KOPT-K1 (cell line): ENCODE measurements at regions not wholly inside any gene's neighbourhood (a gene's known extent, or its start where the extent isn't known, plus 50 kb on each side); places are given as distances from the start of the nearest gene placed in this dataset.
"Not testable (repeated sequence)": the region's sequence is repeated elsewhere in the genome, so short reads cannot be mapped to it uniquely, and the experiment has no call there.

Source experiments
- H3K27ac ChIP-seq: fragments of 200-600 bp; sonication (generic); 2 replicates; pipeline ENCODE4 v1.5.1; 2016; ENCODE audit warnings: antibody characterized with exemption, mild to moderate bottlenecking, low read depth, low read length; ENCODE audit not compliant: poor library complexity, severe bottlenecking
- H3K36me3 ChIP-seq: fragments of 200-600 bp; sonication (generic); 2 replicates; pipeline ENCODE4 v1.5.1; 2017; ENCODE audit warnings: antibody characterized with exemption, mild to moderate bottlenecking, low read length, moderate library complexity; ENCODE audit not compliant: insufficient read depth
- H3K9me3 ChIP-seq: fragments of 200-600 bp; sonication (generic); 2 replicates; pipeline ENCODE4 v1.5.1; 2017; ENCODE audit warnings: antibody characterized with exemption, low read length, mild to moderate bottlenecking; ENCODE audit not compliant: insufficient read depth, poor library complexity, severe bottlenecking

GRCh38 chr5:125487652-125488051 lies 741.2 kb upstream of the ZNF608 start:
- not testable (repeated sequence) for H3K36me3 ChIP-seq, H3K9me3 ChIP-seq, H3K27ac ChIP-seq

- Histone ChIP-seq H3K9me3 (no peaks in the 10 kb centered on the region), H3K36me3 (no peaks in the 10 kb centered on the region), H3K27ac (no peak overlapping the region)
Observed at GRCh38 chr5:125489146-125489545, 742.7 kb upstream of the ZNF608 start.

DNA sequence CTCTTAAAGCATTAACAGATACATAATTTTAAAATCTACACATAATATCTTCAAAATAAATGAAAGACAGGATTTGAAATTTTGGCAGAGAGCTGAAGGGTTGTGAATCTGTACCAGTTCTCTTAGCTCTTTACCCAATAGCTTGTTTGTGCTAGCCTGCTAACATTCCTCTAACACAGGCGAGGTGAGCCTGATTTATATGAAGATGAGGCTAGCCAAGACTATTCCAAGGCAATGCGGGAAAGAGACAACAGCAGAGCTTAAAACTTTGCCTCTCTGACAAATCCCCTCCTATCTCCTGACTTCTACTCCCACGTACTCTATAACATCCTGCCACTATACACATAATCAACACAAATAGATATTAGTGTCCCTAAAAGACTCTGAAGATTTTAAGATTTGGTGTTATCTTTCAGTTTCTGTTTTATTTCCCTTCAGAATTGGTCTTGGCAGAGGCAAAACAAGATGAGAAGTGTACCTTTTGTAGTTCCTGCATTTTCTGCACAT lies 745.6 kb upstream of the ZNF608 start:
- H3K27ac ChIP-seq = no peak overlapping the region
- H3K36me3 ChIP-seq = no peaks in the 10 kb centered on the region
- H3K9me3 ChIP-seq = no peaks in the 10 kb centered on the region

DNA sequence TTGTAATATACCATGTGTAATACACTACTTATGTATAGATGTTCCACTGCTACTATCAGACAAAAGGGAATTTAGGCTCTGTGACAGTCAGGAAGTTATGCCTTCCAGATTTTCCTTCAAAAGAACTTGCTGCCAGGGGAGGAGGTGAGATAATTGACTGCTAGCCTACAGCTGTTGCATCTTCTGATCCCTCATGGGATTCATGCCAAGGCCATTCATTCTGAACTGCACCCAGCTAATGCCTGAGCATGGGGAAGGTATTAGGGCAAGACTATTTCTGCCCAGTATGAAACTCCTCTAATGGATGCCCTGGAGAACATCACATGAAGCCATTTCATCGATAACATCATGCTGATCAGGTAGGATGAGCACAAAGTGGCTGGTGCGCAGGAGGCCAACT lies 746.5 kb upstream of the ZNF608 start:
- no peaks in the 10 kb centered on the region for H3K9me3 ChIP-seq
- H3K27ac ChIP-seq = no peak overlapping the region
- H3K36me3 ChIP-seq = no peaks in the 10 kb centered on the region

DNA sequence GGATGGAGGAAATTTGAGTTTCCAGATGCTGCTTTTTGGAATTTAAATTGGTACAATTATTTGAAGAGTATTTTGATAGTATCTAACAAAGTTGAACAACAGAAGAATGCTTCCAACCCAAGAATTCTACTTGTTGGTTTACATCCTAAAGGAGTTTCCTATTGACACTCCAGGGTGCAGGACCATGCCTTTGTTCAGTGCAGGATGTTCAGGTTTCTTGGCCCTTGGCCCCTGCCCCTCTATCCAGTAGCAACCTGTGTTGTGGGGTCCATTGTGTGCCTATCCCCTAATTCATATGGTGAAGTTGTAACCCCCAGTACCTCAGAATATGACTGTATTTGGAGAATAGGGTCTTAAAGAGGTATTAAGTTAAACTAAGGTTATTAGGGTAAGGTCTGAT lies 750.0 kb upstream of the ZNF608 start:
- H3K27ac ChIP-seq = no peak overlapping the region
- H3K9me3 ChIP-seq = no peaks in the 10 kb centered on the region
- H3K36me3 ChIP-seq = no peaks in the 10 kb centered on the region

- no peaks in the 10 kb centered on the region for H3K9me3 ChIP-seq
- H3K27ac ChIP-seq = no peak overlapping the region
- H3K36me3 ChIP-seq = no peaks in the 10 kb centered on the region
Observed at GRCh38 chr5:125497651-125498050, 751.2 kb upstream of the ZNF608 start.

DNA sequence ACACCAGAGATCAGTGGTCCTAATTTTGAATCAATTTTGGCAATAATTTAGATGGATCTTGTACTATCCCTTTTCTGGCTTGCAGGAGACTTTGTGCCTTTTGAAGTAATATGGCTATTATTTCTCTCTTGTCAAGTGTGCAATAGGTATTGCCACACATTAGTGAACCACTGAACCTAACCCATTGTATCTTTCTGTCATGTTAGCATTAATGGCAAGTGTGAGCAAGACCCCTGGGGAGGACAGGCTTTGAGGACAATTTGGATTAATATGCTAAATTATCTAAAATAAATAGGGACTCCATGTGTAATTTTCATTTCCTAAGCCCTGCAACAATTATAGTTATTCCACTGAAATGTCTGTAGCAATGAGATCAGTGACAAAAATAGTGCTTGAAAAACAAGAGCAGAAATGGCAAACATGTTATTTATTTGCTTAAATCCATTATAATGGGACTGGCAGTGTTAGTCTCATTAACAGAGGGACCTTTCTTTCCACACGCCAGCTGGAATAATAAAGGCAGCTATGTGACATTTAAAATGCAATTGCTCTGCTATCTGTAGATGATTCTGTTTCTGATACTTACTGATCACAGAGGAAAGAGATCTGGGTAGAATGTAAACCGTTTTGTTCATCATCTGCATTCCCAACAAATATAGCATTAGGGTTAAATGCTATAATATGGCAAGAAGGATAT lies 753.3 kb upstream of the ZNF608 start:
- Histone ChIP-seq H3K9me3 (no peaks in the 10 kb centered on the region), H3K27ac (no peak overlapping the region), H3K36me3 (no peaks in the 10 kb centered on the region)

- H3K27ac ChIP-seq = no peak overlapping the region
- H3K9me3 ChIP-seq = no peaks in the 10 kb centered on the region
- no peaks in the 10 kb centered on the region for H3K36me3 ChIP-seq
Observed at GRCh38 chr5:125501396-125501795, 755.0 kb upstream of the ZNF608 start.

DNA sequence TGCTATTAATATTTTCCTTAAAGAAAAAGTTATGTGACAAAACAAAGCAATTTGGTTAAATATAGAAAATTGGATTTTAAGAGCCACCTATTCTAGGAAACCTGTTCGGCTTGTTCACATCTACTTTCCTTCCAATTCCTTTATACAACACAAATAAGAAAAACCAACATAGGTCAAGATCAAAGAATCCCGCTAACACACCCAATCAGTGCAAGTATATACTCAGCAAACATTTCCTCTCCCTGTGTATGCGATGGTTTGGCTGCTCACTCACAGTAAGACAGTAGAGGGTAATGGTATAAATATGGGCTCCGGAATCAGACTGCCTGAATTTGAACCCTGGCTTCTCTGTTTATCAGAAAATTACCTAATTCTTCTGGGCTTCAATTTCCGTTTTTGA lies 757.5 kb upstream of the ZNF608 start:
- H3K9me3 ChIP-seq = no peaks in the 10 kb centered on the region
- no peak overlapping the region for H3K27ac ChIP-seq
- no peaks in the 10 kb centered on the region for H3K36me3 ChIP-seq

DNA sequence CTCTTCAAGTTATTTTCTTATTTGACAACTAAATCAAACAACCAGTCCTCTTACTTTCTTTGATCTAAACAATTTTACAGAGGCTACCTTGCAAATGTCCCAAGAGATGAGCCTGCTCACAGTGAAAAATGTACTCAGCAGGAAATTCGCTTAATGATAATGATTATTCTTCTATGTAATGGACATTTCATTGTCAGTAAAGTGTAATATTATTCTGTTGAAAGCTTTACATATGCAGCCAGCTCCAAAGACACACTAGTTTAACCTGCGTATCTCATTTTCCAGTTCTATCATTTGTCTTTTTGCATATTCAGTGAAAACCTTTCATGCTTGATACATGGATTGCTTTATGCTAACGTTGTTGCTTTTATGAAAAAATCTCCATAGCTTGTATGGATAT lies 758.7 kb upstream of the ZNF608 start:
- Histone ChIP-seq H3K27ac (no peak overlapping the region), H3K9me3 (no peaks in the 10 kb centered on the region), H3K36me3 (no peaks in the 10 kb centered on the region)

GRCh38 chr5:125506124-125506523 lies 759.7 kb upstream of the ZNF608 start:
- no peak overlapping the region for H3K27ac ChIP-seq
- H3K9me3 ChIP-seq = no peaks in the 10 kb centered on the region
- no peaks in the 10 kb centered on the region for H3K36me3 ChIP-seq

DNA sequence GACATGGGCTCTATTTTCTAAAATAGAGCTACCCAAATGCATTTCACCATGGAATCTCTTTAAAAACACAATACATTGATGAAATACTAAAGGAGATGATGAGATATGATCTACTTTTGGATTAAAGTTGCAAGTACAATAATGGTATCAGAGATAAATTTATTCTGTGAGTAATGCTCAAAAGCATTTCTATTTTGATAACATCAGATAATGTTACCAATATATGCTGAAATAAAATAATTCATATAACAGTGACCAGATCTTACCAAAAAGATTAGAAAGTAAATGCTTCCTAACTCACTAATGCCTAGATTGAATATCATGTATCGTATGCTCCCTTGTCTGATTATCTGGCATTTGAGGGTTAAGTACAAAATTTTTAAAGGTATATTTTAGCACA lies 761.8 kb upstream of the ZNF608 start:
- no peaks in the 10 kb centered on the region for H3K36me3 ChIP-seq
- H3K9me3 ChIP-seq = no peaks in the 10 kb centered on the region
- H3K27ac ChIP-seq = no peak overlapping the region

- H3K27ac ChIP-seq = no peak overlapping the region
- H3K9me3 ChIP-seq = no peaks in the 10 kb centered on the region
- no peaks in the 10 kb centered on the region for H3K36me3 ChIP-seq
Observed at GRCh38 chr5:125510651-125511050, 764.2 kb upstream of the ZNF608 start.

GRCh38 chr5:125517973-125518550 lies 771.6 kb upstream of the ZNF608 start:
- no peaks in the 10 kb centered on the region for H3K36me3 ChIP-seq
- no peak overlapping the region for H3K27ac ChIP-seq
- H3K9me3 ChIP-seq = no peaks in the 10 kb centered on the region

GRCh38 chr5:125521289-125521688 lies 774.9 kb upstream of the ZNF608 start:
- Histone ChIP-seq H3K9me3 (no peaks in the 10 kb centered on the region), H3K36me3 (no peaks in the 10 kb centered on the region), H3K27ac (no peak overlapping the region)

- Histone ChIP-seq H3K27ac (no peak overlapping the region), H3K9me3 (no peaks in the 10 kb centered on the region), H3K36me3 (no peaks in the 10 kb centered on the region)
Observed at GRCh38 chr5:125525356-125525755, 778.9 kb upstream of the ZNF608 start.
